MM.1S (cell line): ENCODE measurements at regions not wholly inside any gene's neighbourhood (a gene's known extent, or its start where the extent isn't known, plus 50 kb on each side); places are given as distances from the start of the nearest gene placed in this dataset.

Experiments used
- CTCF ChIP-seq: fragments of 300-600 bp; sonication (generic); IDR thresholded peaks from 2 replicates; pipeline ENCODE4 v1.5.1; 2016; ENCODE audit warnings: antibody characterized with exemption, low read length, mixed read lengths
- EZH2 ChIP-seq: fragments of 300-600 bp; sonication (generic); optimal IDR thresholded peaks from 2 replicates; pipeline ENCODE3; 2017; ENCODE audit warnings: low read depth, mild to moderate bottlenecking, antibody characterized with exemption, low read length, mixed read lengths

DNA sequence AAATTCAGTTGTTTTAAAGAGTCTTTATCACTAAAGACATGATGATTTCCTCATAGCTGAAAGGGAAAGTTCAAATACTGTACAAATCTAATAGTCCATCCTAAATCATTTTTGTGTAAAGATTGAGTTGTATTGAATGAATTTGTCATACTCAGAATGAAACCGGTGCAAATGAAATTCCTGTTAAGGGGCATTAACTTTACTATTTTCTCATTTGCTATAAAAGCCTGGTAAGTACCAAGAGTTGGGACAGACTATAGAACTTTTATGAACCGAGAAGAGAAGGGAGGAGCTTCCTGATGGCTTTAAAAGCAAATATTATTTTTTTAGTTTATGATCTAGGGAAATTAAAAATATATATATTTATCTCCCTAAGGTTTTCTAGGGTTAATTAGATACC, 260.0 kb upstream of the AKR1E2 start:
- TF ChIP-seq CTCF (no peak), EZH2 (no peak)
